ENCODE measurements at regions not wholly inside any gene's neighbourhood (a gene's known extent, or its start where the extent isn't known, plus 50 kb on each side); places are given as distances from the start of the nearest gene placed in this dataset.

DNA sequence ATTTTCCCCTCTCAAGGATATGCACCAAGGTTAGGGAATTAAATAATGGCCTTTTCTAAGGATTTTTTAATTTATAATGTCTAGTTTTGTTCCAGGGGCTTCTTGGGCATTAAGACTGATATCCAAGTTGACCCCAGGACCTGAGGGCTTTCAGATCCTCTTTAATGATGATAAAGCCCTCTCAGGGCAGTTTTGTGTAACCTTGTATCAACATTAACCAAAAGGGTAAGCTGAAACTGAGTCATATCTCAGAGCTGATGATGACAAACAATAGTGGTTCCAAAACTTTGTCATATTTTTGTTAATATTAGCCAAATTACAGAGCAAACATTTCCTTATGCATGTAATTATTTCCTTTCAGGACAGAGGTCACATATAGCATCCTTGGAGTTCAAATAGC is 309.4 kb upstream of the MAN1A1 start:
- H3K4me1 ChIP-seq (ENCODE audit: control insufficient read depth in 1 of 2, insufficient read depth in 2 of 2, low read length in 2 of 2) = no peaks in the 10 kb centered on the region
- H3K27ac Mint-ChIP-seq = no peak overlapping the region
- H4K20me1 ChIP-seq (ENCODE audit: insufficient read depth, low read length) = no peaks in the 10 kb centered on the region
- H3K36me3 ChIP-seq (replicated peaks in 1 of 2; ENCODE audit: control insufficient read depth in 1 of 2, insufficient read depth in 2 of 2, low read length in 2 of 2) = no peaks in the 10 kb centered on the region
- H3K4me3 ChIP-seq (replicated peaks in 1 of 3; ENCODE audit: low read depth in 2 of 3, low read length in 3 of 3) = no peak overlapping the region
- no peak for DNase-seq
- H3K9me3 ChIP-seq (replicated peaks in 1 of 2; ENCODE audit: control insufficient read depth in 1 of 2, insufficient read depth in 1 of 2, low read length in 2 of 2) = no peaks in the 10 kb centered on the region
- TF ChIP-seq, protein P1, sequence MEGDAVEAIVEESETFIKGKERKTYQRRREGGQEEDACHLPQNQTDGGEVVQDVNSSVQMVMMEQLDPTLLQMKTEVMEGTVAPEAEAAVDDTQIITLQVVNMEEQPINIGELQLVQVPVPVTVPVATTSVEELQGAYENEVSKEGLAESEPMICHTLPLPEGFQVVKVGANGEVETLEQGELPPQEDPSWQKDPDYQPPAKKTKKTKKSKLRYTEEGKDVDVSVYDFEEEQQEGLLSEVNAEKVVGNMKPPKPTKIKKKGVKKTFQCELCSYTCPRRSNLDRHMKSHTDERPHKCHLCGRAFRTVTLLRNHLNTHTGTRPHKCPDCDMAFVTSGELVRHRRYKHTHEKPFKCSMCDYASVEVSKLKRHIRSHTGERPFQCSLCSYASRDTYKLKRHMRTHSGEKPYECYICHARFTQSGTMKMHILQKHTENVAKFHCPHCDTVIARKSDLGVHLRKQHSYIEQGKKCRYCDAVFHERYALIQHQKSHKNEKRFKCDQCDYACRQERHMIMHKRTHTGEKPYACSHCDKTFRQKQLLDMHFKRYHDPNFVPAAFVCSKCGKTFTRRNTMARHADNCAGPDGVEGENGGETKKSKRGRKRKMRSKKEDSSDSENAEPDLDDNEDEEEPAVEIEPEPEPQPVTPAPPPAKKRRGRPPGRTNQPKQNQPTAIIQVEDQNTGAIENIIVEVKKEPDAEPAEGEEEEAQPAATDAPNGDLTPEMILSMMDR (IDR thresholded peaks at IDR 0.05) = no peak
- H3K4me1 Mint-ChIP-seq = no peaks in the 10 kb centered on the region
- no peaks in the 10 kb centered on the region for H3K27me3 Mint-ChIP-seq (ENCODE audit: low read depth in 3 of 3)
- no peak overlapping the region for H2AFZ ChIP-seq (ENCODE audit: insufficient read depth, low read depth, low read length, poor library complexity, severe bottlenecking)
- no peaks in the 10 kb centered on the region for H3K36me3 Mint-ChIP-seq
- H3K9me3 Mint-ChIP-seq = no peaks in the 10 kb centered on the region
- H3K9ac ChIP-seq (ENCODE audit: insufficient read depth, low read length, poor library complexity, severe bottlenecking) = no peak overlapping the region
- H3K27ac ChIP-seq (ENCODE audit: low read depth in 1 of 2, low read length in 2 of 2) = no peak overlapping the region
- H3K27me3 ChIP-seq (ENCODE audit: control insufficient read depth in 2 of 2, insufficient read depth in 2 of 2, low read length in 2 of 2) = no peaks in the 10 kb centered on the region
- no peak overlapping the region for H3K4me3 Mint-ChIP-seq
- intact Hi-C loops (cut with micrococcal nuclease) = no loop called here
- H3K4me2 ChIP-seq (replicated peaks; ENCODE audit: extremely low read depth, low read length, poor library complexity, severe bottlenecking) = no peak overlapping the region
- H3K79me2 ChIP-seq (ENCODE audit: insufficient read depth, low read length) = no peaks in the 10 kb centered on the region

GRCh38 chr6:119655124-119655523 is 305.6 kb upstream of the MAN1A1 start:
- H3K4me1 ChIP-seq (ENCODE audit: control insufficient read depth in 1 of 2, insufficient read depth in 2 of 2, low read length in 2 of 2) = no peaks in the 10 kb centered on the region
- H3K9me3 ChIP-seq (replicated peaks in 1 of 2; ENCODE audit: control insufficient read depth in 1 of 2, insufficient read depth in 1 of 2, low read length in 2 of 2) = no peaks in the 10 kb centered on the region
- no CpG with 5 or more reads among the region's 1 CpG for WGBS (ENCODE audit: insufficient coverage)
- Mint-ChIP-seq H3K4me3 (no peak overlapping the region), H3K4me1 (no peaks in the 10 kb centered on the region), H3K9me3 (peaks cover 0 to 5% (median 0%) of the 10 kb centered on the region in 7 donors), H3K27ac (no peak overlapping the region), H3K36me3 (no peaks in the 10 kb centered on the region), H3K27me3 (ENCODE audit: low read depth in 3 of 3) (peaks cover 0 to 3% (median 0%) of the 10 kb centered on the region in 3 donors)
- TF ChIP-seq, protein P1 (IDR thresholded peaks at IDR 0.05) = no peak
- H3K36me3 ChIP-seq (replicated peaks in 1 of 2; ENCODE audit: control insufficient read depth in 1 of 2, insufficient read depth in 2 of 2, low read length in 2 of 2) = no peaks in the 10 kb centered on the region
- H3K4me2 ChIP-seq (replicated peaks; ENCODE audit: extremely low read depth, low read length, poor library complexity, severe bottlenecking) = no peak overlapping the region
- no peak for DNase-seq
- H2AFZ ChIP-seq (ENCODE audit: insufficient read depth, low read depth, low read length, poor library complexity, severe bottlenecking) = no peak overlapping the region
- no peak overlapping the region for H3K9ac ChIP-seq (ENCODE audit: insufficient read depth, low read length, poor library complexity, severe bottlenecking)
- H4K20me1 ChIP-seq (ENCODE audit: insufficient read depth, low read length) = no peaks in the 10 kb centered on the region
- H3K79me2 ChIP-seq (ENCODE audit: insufficient read depth, low read length) = no peaks in the 10 kb centered on the region
- no peak overlapping the region for H3K27ac ChIP-seq (ENCODE audit: low read depth in 1 of 2, low read length in 2 of 2)
- intact Hi-C loops (cut with micrococcal nuclease) = no loop called here
- no peaks in the 10 kb centered on the region for H3K27me3 ChIP-seq (ENCODE audit: control insufficient read depth in 2 of 2, insufficient read depth in 2 of 2, low read length in 2 of 2)
- no peak overlapping the region for H3K4me3 ChIP-seq (replicated peaks in 1 of 3; ENCODE audit: low read depth in 2 of 3, low read length in 3 of 3)
